Fibroblast of the aortic adventitia (primary cell): ENCODE measurements at regions not wholly inside any gene's neighbourhood (a gene's known extent, or its start where the extent isn't known, plus 50 kb on each side); places are given as distances from the start of the nearest gene placed in this dataset.
"Not testable (repeated sequence)": the region's sequence is repeated elsewhere in the genome, so short reads cannot be mapped to it uniquely, and the experiment has no call there.

Source experiments
- DNase-seq: peaks from one replicate; pipeline ENCODE4 v3.0.0-alpha.2; 2010; ENCODE audit warnings: low read depth
- H3K4me3 ChIP-seq: 2 replicates; pipeline ENCODE4 v1.5.1; 2011; ENCODE audit warnings: low read depth, mild to moderate bottlenecking, control low read depth, low read length, moderate library complexity
- TF ChIP-seq, protein P1 (sequence below): IDR thresholded peaks from 2 replicates; pipeline ENCODE4 v1.5.1; 2011; ENCODE audit warnings: mild to moderate bottlenecking, low read length, control low read depth, inconsistent platforms; ENCODE audit not compliant: insufficient read depth

DNA sequence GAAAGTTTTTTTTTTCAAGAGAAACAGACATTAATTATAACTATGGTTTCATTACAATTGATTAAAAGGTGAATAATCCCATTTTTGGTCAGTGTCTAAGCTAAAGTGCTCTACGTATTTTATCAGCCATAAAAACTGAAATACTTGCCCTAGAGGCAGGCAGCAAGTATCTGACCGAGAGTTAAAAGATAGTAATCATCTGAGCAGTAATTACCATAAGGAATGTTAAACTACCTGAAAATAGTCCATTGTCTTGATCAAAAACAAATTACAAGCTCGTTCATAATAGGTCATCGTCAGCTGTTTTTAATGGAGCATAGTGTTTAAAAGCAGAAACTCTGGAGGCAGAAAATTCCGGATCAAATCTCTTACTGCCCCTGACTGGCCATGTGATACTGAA is 105.7 kb upstream of the ZEB2 start:
- TF ChIP-seq, protein P1, sequence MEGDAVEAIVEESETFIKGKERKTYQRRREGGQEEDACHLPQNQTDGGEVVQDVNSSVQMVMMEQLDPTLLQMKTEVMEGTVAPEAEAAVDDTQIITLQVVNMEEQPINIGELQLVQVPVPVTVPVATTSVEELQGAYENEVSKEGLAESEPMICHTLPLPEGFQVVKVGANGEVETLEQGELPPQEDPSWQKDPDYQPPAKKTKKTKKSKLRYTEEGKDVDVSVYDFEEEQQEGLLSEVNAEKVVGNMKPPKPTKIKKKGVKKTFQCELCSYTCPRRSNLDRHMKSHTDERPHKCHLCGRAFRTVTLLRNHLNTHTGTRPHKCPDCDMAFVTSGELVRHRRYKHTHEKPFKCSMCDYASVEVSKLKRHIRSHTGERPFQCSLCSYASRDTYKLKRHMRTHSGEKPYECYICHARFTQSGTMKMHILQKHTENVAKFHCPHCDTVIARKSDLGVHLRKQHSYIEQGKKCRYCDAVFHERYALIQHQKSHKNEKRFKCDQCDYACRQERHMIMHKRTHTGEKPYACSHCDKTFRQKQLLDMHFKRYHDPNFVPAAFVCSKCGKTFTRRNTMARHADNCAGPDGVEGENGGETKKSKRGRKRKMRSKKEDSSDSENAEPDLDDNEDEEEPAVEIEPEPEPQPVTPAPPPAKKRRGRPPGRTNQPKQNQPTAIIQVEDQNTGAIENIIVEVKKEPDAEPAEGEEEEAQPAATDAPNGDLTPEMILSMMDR: no peak
- no peak for DNase-seq
- H3K4me3 ChIP-seq: no peak overlapping the region

DNA sequence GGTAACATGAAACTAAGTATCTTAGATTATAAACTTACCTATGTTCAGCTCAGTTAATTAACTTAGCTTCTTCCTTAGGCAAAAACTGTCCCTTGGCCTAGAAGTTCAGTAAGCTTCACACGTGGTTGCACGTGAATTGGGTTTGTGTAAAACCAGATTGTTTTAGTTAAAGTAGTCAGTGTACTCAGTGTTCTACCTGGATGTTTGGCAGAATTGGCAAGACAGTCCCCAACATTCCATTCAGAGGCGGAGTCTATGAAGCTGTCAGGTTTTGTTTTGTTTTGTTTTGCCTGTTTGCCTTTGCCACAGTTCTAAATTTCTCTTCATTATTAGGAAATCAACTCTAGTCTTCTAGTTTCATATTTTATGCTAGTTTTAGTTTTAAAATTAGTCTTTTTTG is 105.3 kb upstream of the ZEB2 start:
- no peak overlapping the region for H3K4me3 ChIP-seq
- TF ChIP-seq, protein P1: no peak
- DNase-seq: no peak

DNA sequence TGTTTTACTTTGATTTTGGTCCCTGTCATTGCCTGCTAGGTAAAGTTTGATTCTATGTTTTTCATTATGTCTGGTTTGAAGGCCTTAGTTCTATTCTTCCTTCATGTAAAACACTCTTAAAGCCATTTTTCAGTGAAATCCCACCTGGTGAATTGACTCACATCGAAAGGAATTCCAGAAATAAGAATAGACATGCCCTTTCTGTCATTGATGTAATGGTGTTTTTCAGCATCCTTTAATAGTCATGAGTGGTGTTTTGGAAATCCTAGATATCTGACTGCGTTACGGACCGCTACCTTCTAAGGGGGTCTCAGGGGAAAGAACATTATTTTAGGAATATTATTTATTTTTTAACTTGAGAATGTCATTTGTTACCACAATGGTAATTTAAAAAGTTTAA is 104.5 kb upstream of the ZEB2 start:
- H3K4me3 ChIP-seq: no peak overlapping the region
- DNase-seq: no peak
- TF ChIP-seq, protein P1: no peak

DNA sequence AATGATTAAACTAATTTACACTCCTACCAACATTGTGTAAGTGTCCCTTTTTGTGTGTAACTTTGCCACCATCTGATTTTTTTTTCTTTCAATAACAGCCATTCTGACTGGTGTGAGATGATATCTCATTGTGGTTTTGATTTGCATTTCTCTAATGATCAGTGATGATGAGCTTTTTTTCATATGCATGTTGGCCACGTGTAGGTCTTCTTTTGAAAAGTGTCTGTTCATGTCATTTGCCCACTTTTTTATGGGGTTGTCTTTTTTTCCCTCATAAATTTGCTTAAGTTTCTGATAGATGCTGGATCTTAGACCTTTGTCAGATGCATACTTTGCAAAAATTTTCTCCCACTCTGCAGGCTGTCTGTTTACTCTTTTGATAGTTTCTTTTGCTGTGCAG is 102.5 kb upstream of the ZEB2 start:
- DNase-seq, H3K4me3 ChIP-seq: not testable (repeated sequence)

DNA sequence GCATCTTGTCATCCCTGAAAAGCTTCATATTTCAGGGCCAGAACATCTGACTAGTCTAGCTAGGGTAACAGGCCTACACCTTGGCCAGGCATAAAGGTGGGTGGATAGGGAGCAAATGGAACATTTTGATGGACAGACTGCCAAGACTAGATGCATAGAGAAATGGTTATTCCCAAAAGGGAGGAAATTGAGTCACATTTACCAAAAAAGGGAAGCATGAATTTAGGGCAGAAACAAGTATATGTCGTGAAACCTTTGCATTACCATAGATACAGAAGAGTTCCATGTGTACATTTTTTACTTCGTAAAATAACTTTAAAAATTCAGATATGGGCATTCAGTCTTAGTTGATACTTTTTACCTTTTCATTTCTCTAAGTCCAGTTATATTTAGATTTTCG is 101.3 kb upstream of the ZEB2 start:
- DNase-seq: no peak
- TF ChIP-seq, protein P1: no peak
- no peak overlapping the region for H3K4me3 ChIP-seq

DNA sequence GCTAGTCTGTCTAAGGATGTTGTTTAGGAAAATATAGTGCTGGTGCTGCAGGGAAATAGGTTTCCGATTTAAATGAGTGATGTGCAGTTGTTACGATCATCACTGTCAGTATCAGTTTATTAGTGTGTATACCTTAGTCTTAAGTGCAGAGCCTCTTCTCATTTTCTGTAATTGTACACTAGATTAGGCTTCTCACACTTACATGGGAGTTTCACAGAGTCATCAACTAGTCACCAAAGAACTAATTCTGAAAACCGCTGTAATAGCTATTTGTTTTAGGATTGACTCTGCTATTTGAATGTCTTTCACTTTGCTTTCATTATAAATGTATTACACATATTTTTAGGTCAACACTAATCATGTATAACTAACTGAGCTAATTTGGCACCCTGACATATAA is 99.8 kb upstream of the ZEB2 start:
- no peak for DNase-seq
- TF ChIP-seq, protein P1: no peak
- H3K4me3 ChIP-seq: no peak overlapping the region

DNA sequence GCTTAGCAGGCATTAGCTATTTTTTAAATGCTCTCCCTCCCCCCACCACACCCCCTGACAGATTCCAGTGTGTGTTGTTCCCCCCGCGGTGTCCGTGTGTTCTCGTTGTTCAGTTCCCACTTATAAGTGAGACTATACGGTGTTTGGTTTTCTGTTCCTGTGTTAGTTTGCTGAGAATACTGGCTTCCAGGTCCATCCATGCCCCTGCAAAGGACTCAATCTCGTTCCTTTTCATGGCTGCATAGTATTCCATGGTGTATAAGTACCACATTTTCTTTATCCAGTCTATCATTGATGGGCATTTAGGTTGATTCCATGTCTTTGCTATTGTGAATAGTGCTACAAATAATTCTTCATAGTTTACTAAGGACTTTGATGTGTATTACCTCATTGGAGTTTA is 97.3 kb upstream of the ZEB2 start:
- DNase-seq: not testable (repeated sequence)

DNA sequence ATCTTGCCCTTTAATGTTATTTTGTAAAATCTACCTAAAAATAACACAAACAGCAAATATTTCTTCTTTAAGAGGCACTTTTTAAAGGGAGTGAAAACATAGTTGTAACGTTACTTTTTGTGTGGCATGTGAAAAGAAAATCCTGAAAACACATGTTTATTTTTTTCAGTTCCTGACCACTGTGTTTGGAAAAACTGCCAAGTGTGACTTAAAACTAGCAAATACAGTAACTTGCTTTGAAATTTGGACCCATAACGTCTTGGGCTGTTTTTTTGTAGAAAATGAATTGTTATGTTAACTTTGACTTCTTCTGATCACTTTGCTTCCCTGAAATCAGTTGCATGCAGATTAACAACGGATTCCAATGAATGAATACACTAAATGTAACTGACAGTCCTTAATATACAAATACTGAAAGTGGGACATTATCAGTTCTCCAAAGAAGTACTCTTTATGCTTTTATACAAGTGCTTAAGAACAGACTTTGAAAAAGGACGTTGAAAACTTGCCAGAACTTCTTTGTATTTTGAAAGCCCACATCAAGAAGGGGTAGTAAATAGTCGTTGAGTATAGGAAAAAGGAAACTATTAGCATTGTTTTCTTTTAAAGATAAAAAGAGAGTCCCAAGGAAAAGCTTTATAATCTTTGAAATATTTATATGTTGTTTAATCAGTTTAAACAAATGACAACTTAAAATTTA is 96.1 kb upstream of the ZEB2 start:
- H3K4me3 ChIP-seq: no peak overlapping the region
- TF ChIP-seq, protein P1: no peak
- DNase-seq: no peak

More for the DNA sequence above, 97.3 kb upstream of the ZEB2 start:
- not testable (repeated sequence) for H3K4me3 ChIP-seq
